Dermis microvascular lymphatic vessel endothelial cell (primary cell): ENCODE measurements at regions not wholly inside any gene's neighbourhood (a gene's known extent, or its start where the extent isn't known, plus 50 kb on each side); places are given as distances from the start of the nearest gene placed in this dataset.

Source experiments
- DNase-seq, 2 donors: peaks; one replicate each; pipeline versions ENCODE4 v3.0.0 to v3.0.0-alpha.2; 2010; ENCODE audit warnings: low read depth in 2 of 2

DNA sequence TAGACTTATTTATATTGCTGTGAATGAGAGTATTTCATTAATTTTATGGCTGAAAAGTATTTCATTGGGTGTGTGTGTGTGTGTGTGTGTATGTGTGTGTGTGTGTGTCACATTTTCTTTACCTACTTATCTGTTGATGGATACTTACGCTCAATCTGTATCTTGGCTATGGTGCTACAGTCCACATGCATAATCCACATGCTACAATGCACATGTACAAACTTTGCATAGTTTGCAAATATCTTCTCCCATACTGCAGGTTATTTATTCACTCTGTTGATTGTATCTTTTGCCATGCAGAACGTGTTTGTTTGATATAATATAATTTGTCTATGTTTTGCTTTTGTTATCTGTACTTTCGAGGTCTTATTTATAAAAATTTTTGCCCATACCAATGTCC lies 167.8 kb downstream of the RAB28 start:
- no peak for DNase-seq

GRCh38 chr4:13313856-13314255 lies 170.3 kb downstream of the RAB28 start:
- no peak for DNase-seq

DNA sequence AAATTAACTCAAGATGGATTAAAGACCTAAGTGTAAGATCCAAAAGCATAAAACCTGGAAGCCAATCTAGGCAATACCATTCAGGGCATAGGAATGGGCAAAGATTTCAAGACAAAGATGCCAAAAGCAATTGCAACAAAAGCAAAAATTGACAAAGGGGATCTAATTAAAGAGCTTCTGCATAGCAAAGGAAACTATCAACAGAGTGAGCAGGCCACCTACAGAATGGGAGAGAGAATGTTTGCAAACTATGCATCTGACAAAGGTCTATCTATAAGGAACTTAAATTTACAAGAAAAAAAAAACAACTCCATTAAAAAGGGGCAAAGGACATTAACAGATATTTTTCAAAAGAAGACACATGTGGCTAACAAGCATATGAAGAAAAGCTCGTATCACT lies 171.9 kb downstream of the RAB28 start:
- DNase-seq, result no peak

GRCh38 chr4:13309751-13310150 lies 174.4 kb downstream of the RAB28 start:
- no peak for DNase-seq

- no peak for DNase-seq
Measured at GRCh38 chr4:13306356-13306755, 177.8 kb downstream of the RAB28 start.

- no peak for DNase-seq
Measured at GRCh38 chr4:13302876-13303275, 181.3 kb downstream of the RAB28 start.

DNA sequence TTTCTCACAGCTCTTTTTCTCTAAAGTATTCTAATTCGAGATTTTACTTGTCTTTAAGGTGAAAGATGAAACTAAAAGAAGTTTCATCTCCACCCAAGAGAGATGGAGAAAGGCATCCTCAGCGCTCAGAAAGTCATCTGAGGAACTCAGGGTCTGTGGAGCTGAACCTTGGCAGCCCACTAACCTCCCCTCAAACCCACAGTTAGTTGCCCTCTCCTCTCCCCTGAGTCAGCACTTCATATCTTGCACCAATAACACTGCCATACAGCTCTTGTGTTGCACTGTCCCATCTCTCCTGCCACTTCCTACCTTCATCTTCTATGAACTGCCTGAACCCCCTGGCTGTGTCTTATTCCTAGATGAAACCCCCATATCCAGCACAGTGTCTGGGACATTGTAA lies 184.8 kb downstream of the RAB28 start:
- no peak for DNase-seq

- no peak for DNase-seq
Measured at GRCh38 chr4:13298655-13299054, 185.5 kb downstream of the RAB28 start.

GRCh38 chr4:13296986-13297385 lies 187.2 kb downstream of the RAB28 start:
- no peak for DNase-seq

DNA sequence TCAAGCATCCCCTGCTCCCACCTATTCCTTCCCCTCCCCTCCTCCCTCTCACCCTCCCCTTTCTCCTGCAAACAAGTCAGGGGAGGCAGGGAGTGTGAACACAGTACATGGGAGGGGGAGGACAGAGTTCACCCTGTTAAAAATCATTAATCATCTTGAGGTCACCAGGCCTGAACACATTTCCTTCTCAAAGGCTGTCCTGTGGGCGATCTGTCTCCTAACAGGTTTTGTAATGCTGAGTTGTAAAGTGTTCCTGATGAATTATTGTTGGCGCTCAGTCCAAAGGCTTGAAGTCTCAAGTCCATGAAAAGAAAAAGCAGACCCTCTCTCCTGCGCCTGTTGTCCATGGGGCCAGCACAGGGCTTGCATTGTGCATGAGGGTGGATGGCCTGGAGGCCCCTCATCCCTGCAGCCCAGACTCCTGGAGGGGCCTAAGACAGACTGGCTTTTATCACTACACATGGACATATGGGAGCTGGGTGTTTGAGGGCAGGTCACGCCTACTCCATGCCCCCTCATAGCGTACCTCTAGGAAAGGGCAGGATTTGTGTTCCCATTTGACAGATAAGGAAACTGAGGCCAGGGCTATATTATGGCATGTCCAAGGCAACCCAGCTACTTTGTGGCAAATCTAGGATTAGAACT lies 189.1 kb downstream of the RAB28 start:
- no peak for DNase-seq

GRCh38 chr4:13292372-13292771 lies 191.8 kb downstream of the RAB28 start:
- no peak for DNase-seq

GRCh38 chr4:13289391-13289790 lies 194.7 kb downstream of the RAB28 start:
- DNase-seq, result no peak

- DNase-seq, result no peak
Measured at GRCh38 chr4:13285336-13285735, 198.8 kb downstream of the RAB28 start.

GRCh38 chr4:13284932-13285331 lies 199.2 kb downstream of the RAB28 start:
- no peak for DNase-seq

DNA sequence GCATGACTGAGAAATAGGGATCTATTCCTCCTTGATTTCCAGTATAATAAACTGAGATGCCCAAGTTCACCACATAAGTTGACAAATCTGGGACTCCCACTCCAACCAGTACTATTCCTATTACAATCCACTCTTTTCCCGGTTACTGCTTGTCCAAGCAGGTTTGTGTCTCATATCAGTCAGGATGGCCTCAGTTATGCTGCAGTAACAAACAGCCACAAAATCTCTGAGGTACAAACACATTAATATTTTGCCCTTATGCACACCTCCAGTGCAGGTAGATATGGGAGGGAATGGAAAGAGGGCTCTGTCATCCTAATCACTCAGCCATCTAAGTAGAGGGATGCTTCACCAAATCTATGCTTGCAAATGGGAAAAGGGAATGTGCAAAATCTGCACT lies 207.8 kb downstream of the RAB28 start:
- DNase-seq, result no peak

DNA sequence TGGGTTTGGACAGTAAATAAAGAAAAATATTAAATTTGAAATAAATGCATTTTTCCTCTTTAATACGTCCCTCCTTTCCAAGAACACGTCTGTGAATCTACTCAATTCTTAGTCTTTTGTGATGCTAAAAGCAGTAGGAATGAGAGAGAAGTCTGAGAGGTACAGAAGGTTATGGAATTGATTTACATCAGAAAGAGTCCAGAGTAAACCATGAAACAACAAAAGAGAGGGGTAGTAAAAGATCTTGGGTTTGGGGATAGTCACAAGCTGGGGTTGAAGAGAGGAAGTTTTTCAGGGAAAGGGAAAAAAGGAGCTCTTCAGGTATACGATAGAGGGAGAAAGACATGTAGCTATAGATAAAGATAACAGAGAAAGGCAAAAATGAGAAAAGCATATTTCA lies 215.4 kb downstream of the RAB28 start:
- no peak for DNase-seq

- DNase-seq, result no peak
Measured at GRCh38 chr4:13268165-13268564, 216.0 kb downstream of the RAB28 start.

GRCh38 chr4:13267091-13267490 lies 217.0 kb downstream of the RAB28 start:
- no peak for DNase-seq

DNA sequence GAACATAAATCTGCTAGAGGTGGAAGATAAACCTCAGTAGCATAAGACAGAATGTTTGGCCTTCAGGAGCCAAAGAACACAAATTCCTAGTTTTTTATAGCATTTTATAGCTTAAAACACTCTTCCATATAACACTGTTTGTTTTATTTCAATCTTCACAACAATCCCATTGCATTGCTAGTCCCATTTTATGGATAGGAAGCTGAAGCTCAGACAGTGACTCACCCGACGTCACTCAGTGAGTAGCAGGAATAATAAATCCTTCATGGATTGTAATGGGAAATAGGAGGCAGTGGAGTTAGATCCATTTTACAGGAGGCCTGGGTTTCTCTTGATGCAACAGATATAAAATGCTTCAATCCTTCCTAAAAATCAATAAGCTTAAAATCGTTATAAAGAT lies 217.5 kb downstream of the RAB28 start:
- DNase-seq, result no peak

DNA sequence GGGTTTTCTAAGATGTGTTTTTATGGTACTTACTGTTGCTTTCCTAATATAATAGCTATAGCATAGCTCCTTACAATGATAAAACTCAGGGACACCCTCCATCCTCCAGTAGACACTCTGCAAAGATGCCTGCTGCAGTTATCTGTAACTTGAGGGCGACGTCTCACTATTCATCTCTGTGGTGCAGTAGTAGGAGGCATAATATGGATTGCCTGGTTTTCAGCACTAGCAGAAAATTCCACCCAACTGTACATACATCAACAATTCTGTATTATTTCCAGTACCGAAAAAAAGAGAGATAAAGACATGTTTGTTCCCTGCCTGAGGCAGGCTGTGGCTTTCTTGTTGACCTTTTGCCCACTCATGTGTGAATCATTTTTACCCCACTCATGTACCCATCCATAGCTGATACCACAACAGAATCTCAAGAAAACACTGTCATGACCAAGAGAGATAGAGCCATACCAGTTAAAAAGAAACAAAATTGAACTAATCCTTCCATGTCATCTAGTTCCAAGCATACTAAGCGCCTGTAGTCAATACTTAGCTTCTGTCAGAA lies 220.1 kb downstream of the RAB28 start:
- DNase-seq, result no peak

DNA sequence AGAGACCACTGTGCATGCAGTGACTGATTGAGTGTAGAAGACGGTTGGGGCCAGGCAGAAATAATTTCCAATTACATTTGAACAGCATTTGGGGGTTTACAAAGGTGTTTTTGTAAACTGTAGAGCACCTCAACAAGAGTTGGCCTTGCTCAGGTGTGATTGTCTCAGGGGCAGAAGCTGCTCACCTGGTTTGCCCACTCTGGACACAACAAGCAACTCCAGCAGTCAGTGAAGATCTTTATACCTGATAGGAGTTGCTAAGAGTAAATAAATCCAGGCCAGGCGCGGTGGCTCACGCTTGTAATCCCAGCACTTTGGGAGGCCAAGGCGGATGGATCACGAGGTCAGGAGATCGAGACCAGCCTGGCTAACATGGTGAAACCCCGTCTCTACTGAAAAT lies 221.3 kb downstream of the RAB28 start:
- DNase-seq, result no peak

GRCh38 chr4:13261486-13262257 lies 222.5 kb downstream of the RAB28 start:
- no peak for DNase-seq

DNA sequence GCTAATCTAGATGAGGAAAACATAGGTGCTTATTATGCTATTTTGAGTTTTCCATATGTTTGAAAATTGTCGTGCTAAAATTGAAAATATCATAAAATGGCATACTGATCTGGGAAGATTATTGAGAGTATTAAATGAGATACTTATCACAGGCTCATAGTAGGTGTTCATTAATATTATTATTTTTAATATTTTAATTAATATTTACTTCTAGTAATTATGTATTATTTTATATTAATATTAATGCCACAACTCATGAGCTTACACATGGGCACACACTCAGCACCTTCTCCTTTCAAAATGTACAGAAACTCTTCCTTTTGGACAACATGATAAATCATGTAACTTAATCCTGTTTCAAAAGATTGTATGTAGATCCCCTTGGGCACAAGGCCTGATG lies 223.6 kb downstream of the RAB28 start:
- DNase-seq, result no peak
